Liver (tissue), 3 donors: ENCODE measurements at regions not wholly inside any gene's neighbourhood (a gene's known extent, or its start where the extent isn't known, plus 50 kb on each side); places are given as distances from the start of the nearest gene placed in this dataset.

ENCODE experiments used
- GABPA ChIP-seq, 2 donors: IDR thresholded peaks in 1 of 2; conservative IDR thresholded peaks in 1 of 2; 2 replicates each; pipeline ENCODE4 v1.6.1; 2016; ENCODE audit warnings: antibody characterized with exemption in 2 of 2, mild to moderate bottlenecking in 1 of 2, moderate library complexity in 1 of 2
- JUND ChIP-seq, 2 donors: IDR thresholded peaks; 2 replicates each; pipeline ENCODE4 v1.6.1; 2016; ENCODE audit warnings: antibody characterized with exemption in 2 of 2
- RAD21 ChIP-seq, 2 donors: IDR thresholded peaks; 2 replicates each; pipeline ENCODE4 v1.6.1; 2016; ENCODE audit warnings: antibody characterized with exemption in 2 of 2, mild to moderate bottlenecking in 2 of 2
- SP1 ChIP-seq: IDR thresholded peaks from 2 replicates; pipeline ENCODE4 v1.6.1; 2018; ENCODE audit warnings: antibody characterized with exemption, mild to moderate bottlenecking
- TF ChIP-seq, protein P1 (sequence below): fragments of 150-350 bp; IDR thresholded peaks from 2 replicates; pipeline ENCODE4 v1.5.1; 2017; ENCODE audit warnings: improper control_type of control experiment, low read depth, low read length; ENCODE audit not compliant: missing input control
- TF ChIP-seq, protein P2 (sequence below): IDR thresholded peaks from 2 replicates; pipeline ENCODE4 v1.6.1; 2016; ENCODE audit warnings: antibody characterized with exemption
- TF ChIP-seq, protein P3 (sequence below): IDR thresholded peaks from 2 replicates; pipeline ENCODE4 v1.6.1; 2016; ENCODE audit warnings: antibody characterized with exemption
- TF ChIP-seq, protein P4 (sequence below): IDR thresholded peaks from 2 replicates; pipeline ENCODE4 v1.6.1; 2016; ENCODE audit warnings: antibody characterized with exemption, mild to moderate bottlenecking
- TF ChIP-seq, protein P5 (sequence below): IDR thresholded peaks from 2 replicates; pipeline ENCODE4 v1.6.1; 2016; ENCODE audit warnings: antibody characterized with exemption
- donor health status: healthy.
- donor health status: healthy.

DNA sequence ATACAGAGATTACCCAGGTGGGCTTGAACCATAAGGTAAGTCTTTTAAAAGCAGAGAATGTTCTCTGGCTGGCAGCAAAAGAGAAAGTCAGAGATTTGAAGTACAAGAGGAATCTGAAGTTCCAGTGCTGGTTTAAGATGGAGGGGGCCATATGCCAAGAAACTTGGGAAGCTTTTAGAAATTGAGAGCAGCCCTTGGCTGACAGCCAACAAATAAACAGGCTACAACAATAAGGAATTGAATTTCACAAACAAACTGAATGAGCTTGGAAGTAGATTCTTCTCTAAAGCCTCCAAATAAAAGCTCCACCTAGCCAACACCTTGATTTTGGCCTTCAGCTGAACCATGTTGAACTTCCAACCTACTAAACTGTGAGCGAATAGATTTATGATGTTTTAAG is 85.7 kb downstream of the TRIM42 start:
- TF ChIP-seq, protein P1, sequence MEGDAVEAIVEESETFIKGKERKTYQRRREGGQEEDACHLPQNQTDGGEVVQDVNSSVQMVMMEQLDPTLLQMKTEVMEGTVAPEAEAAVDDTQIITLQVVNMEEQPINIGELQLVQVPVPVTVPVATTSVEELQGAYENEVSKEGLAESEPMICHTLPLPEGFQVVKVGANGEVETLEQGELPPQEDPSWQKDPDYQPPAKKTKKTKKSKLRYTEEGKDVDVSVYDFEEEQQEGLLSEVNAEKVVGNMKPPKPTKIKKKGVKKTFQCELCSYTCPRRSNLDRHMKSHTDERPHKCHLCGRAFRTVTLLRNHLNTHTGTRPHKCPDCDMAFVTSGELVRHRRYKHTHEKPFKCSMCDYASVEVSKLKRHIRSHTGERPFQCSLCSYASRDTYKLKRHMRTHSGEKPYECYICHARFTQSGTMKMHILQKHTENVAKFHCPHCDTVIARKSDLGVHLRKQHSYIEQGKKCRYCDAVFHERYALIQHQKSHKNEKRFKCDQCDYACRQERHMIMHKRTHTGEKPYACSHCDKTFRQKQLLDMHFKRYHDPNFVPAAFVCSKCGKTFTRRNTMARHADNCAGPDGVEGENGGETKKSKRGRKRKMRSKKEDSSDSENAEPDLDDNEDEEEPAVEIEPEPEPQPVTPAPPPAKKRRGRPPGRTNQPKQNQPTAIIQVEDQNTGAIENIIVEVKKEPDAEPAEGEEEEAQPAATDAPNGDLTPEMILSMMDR = no peak
- TF ChIP-seq JUND (IDR thresholded peaks at IDR 0.05) (no peak), RAD21 (IDR thresholded peaks at IDR 0.05) (no peak), SP1 (no peak), GABPA (IDR thresholded peaks at IDR 0.05 in 1 of 2, conservative IDR thresholded peaks at IDR 0.05 in 1 of 2) (no peak)
- TF ChIP-seq, protein P2, sequence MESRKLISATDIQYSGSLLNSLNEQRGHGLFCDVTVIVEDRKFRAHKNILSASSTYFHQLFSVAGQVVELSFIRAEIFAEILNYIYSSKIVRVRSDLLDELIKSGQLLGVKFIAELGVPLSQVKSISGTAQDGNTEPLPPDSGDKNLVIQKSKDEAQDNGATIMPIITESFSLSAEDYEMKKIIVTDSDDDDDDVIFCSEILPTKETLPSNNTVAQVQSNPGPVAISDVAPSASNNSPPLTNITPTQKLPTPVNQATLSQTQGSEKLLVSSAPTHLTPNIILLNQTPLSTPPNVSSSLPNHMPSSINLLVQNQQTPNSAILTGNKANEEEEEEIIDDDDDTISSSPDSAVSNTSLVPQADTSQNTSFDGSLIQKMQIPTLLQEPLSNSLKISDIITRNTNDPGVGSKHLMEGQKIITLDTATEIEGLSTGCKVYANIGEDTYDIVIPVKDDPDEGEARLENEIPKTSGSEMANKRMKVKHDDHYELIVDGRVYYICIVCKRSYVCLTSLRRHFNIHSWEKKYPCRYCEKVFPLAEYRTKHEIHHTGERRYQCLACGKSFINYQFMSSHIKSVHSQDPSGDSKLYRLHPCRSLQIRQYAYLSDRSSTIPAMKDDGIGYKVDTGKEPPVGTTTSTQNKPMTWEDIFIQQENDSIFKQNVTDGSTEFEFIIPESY = no peak
- TF ChIP-seq, protein P3, sequence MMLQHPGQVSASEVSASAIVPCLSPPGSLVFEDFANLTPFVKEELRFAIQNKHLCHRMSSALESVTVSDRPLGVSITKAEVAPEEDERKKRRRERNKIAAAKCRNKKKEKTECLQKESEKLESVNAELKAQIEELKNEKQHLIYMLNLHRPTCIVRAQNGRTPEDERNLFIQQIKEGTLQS = no peak
- TF ChIP-seq, protein P4, sequence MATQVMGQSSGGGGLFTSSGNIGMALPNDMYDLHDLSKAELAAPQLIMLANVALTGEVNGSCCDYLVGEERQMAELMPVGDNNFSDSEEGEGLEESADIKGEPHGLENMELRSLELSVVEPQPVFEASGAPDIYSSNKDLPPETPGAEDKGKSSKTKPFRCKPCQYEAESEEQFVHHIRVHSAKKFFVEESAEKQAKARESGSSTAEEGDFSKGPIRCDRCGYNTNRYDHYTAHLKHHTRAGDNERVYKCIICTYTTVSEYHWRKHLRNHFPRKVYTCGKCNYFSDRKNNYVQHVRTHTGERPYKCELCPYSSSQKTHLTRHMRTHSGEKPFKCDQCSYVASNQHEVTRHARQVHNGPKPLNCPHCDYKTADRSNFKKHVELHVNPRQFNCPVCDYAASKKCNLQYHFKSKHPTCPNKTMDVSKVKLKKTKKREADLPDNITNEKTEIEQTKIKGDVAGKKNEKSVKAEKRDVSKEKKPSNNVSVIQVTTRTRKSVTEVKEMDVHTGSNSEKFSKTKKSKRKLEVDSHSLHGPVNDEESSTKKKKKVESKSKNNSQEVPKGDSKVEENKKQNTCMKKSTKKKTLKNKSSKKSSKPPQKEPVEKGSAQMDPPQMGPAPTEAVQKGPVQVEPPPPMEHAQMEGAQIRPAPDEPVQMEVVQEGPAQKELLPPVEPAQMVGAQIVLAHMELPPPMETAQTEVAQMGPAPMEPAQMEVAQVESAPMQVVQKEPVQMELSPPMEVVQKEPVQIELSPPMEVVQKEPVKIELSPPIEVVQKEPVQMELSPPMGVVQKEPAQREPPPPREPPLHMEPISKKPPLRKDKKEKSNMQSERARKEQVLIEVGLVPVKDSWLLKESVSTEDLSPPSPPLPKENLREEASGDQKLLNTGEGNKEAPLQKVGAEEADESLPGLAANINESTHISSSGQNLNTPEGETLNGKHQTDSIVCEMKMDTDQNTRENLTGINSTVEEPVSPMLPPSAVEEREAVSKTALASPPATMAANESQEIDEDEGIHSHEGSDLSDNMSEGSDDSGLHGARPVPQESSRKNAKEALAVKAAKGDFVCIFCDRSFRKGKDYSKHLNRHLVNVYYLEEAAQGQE = no peak
- TF ChIP-seq, protein P5, sequence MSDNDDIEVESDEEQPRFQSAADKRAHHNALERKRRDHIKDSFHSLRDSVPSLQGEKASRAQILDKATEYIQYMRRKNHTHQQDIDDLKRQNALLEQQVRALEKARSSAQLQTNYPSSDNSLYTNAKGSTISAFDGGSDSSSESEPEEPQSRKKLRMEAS = no peak
